Skin epidermis (tissue), 12 donors: ENCODE measurements at regions not wholly inside any gene's neighbourhood (a gene's known extent, or its start where the extent isn't known, plus 50 kb on each side); places are given as distances from the start of the nearest gene placed in this dataset.

Source experiments
- H3K27ac ChIP-seq, 21 experiments: fragments of 200-600 bp; sonication (generic) in 11 of 21; one replicate each; pipeline ENCODE4 v1.5.0; 2020; ENCODE audit warnings: mild to moderate bottlenecking in 3 of 21, inconsistent platforms in 2 of 21, moderate library complexity in 2 of 21
- H3K4me3 ChIP-seq, 7 experiments: fragments of 200-600 bp; sonication (generic) in 2 of 7; one replicate each; pipeline ENCODE4 v1.5.0; 2020; ENCODE audit warnings: inconsistent platforms in 2 of 7, mild to moderate bottlenecking in 2 of 7, moderate library complexity in 1 of 7

DNA sequence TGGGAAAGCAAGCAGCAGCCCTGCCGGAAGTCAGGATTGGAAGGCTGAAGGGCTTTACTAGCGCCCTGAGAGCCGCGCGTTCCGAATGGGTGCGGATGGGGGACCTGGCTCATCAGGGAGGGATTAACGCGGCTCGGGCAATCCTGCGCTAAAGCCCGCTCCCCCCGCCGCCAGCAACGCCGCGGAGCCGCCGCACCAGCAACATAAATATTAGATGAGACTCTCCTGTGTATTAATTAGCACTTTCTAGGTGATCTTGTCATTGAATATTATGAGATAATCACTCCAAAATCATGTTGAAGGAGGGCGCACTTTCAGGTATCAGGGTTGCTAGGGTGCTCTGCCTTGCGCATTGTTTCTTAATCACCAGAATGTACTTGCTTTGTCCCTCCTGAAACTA is 357.2 kb upstream of the FAM241A start:
- Histone ChIP-seq H3K4me3 (no peak overlapping the region), H3K27ac (no peak overlapping the region)

DNA sequence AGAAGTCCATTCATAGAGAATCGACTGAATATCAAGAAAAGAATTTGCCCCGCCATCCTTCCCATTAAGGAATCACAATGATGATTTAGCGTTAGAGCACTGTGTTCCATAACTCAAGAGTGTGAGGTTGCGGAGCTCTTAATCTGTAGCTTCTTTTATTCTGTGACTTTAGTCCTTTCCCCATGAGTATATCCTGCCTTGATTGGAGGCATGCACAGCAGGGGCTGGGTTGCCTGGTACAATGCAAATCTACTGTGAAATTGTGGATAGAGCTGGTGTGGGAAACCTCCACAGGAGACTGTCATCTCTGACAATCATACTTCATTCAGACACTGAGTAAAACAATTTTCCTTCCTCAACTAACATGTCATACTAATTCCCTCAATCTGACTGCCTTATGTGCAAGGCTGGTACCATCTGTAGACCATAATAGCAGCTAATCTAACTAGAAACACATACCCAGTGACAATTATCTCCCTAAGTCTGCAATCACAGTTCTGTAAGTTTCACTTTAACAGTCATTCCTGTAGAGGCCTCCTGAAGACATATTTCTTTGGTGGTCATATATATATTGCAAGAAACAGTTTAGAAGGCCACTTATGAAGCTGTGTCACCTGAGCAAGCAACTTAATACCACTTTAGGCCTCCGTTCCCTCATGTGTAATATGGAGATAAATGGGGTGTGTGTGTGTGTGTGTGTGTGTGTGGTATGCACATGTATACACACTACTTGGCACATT is 355.2 kb upstream of the FAM241A start:
- no peak overlapping the region for H3K27ac ChIP-seq
- H3K4me3 ChIP-seq = no peak overlapping the region

DNA sequence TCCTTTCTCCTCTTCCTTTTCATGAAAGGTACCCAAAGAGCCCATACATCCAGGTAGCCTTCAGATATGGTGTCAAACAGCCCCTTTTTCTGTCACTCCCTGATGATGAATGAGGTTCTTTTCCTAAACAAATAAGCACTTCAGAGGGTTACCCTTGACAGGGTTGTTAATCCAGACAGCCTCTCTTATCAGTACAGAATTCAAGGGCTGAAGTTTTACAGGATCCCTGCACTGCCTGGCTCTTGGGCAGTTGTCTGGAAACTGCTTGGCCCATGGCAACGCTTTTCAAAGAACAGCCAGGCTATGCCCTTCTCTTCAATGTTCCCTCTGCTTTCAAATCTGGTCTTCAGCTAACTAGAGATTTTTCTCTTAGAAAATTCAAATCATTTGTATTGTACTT is 352.6 kb upstream of the FAM241A start:
- Histone ChIP-seq H3K4me3 (no peak overlapping the region), H3K27ac (no peak overlapping the region)

DNA sequence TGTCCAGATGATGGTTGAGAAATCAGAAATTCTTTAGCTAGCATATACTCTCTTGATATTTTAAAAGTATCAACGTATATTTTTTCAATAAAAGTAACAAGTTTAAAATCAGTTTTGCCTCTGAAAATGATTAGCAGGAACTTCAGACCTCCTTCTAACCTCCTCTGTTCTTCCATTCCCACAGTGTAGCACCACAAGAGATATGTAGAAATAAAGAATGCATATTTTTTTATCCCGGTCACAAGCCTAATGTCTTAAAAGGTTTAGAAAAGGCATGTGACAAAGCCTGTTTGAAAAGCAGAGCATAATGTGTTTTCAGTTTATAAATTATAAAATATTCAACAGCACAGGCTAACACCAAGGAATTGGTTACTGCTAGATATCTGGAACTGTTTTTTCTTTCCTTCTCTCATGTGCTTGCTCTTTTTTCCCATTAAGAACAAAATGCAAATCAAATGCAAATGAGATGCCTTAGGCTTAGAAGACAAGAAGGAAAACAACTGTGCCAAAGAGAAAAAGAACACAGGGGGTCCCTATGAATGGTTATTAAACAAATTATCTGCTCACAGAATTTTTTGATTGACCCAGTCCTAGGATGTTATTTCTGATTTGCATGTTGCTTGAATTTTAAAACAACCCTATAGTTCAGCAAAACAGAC is 351.7 kb upstream of the FAM241A start:
- no peak overlapping the region for H3K4me3 ChIP-seq
- no peak overlapping the region for H3K27ac ChIP-seq

DNA sequence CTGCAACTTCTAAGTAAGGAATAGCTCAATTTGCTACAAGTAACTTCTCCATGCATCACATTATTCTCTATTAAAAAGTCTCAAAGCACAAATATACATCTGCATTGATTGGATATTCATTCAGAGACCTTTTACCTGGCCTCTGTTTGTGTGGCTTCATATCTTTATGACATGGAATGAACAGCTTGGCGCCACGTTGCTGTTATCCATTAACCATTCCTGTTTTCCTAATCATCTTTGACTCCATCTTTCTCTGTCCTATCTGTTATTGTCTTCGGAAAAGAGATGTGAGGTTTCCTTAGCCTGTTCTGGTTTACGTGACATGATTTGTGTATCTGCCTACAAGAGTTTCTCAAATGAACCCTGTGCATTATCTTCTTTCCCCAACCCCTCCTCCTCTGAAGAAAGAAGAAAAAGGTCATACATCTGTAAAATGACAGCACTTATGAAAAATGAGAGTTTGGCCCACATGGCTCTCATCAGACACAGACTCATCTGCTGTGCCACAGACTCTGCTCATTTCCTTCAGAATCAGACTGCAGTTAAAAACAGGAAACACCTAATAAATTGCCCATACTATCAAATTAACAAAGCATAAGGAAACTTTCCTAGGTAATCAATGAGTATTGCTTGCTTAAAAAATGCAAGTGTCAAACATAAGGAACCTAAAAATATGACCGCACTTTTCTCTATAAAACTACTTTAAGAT is 347.6 kb upstream of the FAM241A start:
- Histone ChIP-seq H3K4me3 (no peak overlapping the region), H3K27ac (no peak overlapping the region)

DNA sequence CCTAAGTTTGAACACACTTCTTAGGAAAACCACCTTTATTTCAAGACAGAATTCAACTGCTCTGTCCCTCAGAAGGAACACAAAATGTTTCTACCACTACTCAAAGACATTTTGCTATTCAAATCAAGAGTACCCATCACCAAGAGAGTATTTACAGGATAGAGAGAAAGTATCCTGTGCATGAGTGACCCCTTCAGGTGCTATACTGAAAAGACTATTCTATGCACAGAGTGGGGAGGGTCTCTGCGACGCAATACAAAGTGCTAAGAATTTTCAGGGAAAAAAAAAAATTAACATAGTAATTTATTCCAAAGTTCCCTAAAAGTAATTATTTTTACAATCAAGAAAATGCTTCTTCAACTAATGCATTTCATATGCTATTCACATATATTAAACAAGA is 346.4 kb upstream of the FAM241A start:
- H3K4me3 ChIP-seq = no peak overlapping the region
- no peak overlapping the region for H3K27ac ChIP-seq

DNA sequence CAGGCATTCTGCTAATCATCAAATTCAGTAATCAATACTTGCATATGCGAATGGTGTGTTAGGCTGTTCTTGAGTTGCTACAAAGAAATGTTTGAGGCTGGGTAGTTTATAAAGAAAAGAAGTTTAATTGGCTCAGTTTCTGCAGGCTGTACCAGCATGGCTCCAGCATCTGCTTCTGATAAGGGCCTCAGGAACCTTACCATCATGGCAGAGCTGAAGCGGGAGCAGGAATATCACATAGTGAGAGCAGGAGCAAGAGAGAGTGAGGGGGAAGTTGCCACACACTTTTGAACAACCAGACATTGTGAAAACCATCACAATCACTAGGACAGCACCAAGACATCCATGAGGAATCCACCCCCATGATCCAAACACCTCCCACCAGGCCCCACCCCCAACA is 344.7 kb upstream of the FAM241A start:
- Histone ChIP-seq H3K4me3 (no peak overlapping the region), H3K27ac (no peak overlapping the region)

DNA sequence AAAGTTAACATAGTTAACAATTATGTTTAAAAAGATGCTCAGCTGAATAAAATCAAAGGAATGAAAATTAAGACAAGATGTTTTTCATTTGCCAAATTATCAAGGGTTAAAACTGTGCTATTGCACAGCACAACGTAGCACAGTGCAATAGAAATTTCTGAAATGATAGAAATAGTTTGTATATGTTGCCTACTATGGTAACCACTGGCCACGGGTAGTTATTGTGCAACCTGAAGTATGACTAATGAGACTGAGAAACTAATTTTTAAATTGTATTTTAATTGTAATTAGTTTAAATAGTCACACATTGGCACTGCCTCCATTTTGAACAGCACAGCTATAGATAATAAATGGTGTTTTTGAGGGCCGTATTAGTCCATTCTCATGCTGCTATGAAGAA is 343.1 kb upstream of the FAM241A start:
- Histone ChIP-seq H3K27ac (no peak overlapping the region), H3K4me3 (no peak overlapping the region)

DNA sequence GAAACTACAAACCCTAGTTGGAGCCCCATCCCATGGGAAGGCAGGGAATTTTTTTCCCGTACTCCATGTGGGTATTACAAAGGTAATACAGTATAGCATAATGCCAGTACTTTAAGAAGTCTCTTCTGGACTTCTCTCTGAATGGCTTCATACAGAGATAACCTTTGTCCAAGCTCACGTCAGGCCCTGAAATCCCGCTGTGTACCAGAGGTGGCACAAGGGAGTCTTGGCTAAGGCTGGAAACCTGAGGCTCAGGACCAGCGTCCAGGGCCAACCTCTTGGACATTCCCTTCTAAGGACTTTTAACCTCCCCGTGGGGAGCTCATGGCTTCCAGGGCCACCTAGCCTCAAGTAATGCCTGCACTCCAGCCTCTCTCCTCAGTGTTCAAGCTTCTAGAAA is 338.9 kb upstream of the FAM241A start:
- H3K4me3 ChIP-seq = no peak overlapping the region
- H3K27ac ChIP-seq = no peak overlapping the region

DNA sequence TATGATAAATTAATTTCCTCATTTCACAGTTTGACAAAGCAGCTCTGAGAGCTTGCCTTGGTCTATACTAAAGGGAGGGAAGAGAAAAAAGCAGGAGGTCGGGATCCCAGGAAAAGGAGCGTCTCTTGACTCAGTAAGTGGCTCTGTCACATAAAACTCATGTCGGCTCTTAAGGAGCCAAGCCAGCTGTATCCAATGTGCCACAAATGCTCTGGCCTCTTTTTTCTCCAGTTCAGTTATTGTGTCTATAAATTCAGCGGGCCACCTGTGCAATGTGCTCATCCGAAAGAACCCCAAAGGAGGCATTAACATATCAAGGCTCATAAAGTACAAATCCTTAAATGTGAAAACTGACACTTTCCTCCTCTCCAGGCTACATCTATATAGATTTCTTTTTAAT is 337.7 kb upstream of the FAM241A start:
- H3K27ac ChIP-seq = no peak overlapping the region
- no peak overlapping the region for H3K4me3 ChIP-seq

DNA sequence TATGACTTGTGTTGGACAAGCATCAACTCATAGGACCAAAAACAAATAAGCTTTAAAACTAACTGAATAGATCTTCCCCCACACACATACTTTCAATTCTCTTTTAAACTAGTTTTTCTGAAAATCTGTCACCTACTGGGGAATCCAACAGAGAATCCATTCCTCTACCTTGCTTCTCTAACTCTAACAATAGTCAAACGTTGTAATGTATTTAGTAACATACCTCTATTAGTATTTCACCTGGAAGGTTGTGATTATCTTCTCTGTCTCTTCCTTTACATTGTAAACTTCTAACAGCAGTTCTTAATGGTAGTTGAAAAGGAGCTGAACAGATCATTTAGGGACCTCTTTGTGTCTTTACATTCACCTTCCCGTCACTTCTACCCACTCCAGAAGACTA is 337.1 kb upstream of the FAM241A start:
- no peak overlapping the region for H3K4me3 ChIP-seq
- H3K27ac ChIP-seq = no peak overlapping the region

DNA sequence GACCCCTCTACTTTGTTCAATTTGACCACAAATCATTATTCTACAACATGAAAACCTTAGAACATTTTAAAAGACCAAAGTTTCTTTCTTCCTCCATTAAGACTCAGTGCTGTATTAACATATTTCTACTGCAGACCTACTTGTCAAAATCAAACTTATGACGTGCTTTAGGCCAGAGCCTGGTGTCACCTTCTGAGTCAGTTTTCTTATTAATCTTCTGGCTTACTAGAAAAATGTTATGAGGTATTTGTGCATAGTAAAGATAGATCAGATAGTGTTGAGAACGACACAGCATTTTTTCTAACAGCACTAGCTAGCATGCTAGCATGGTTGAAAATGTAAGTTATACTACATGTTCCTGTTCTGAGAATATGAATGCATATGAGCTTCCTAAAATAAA is 333.6 kb upstream of the FAM241A start:
- Histone ChIP-seq H3K27ac (no peak overlapping the region), H3K4me3 (no peak overlapping the region)

DNA sequence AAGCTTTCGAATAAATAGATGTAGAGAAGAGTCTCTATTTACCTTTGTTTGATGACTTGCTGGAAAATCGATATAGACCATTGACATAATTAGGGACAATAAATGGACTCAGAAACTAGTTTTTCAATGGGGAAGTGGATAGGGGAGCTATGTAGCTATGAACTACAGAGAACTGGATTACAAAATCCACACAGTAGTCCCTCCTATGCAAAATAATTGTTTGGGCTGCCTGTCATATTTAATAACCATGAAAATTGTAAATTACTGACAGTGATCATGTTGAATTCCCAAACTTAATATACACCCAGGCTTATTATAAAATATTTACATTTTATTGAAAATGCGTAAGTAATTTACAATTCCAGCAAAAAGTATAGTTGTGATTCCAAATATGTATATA is 333.1 kb upstream of the FAM241A start:
- Histone ChIP-seq H3K27ac (no peak overlapping the region), H3K4me3 (no peak overlapping the region)

DNA sequence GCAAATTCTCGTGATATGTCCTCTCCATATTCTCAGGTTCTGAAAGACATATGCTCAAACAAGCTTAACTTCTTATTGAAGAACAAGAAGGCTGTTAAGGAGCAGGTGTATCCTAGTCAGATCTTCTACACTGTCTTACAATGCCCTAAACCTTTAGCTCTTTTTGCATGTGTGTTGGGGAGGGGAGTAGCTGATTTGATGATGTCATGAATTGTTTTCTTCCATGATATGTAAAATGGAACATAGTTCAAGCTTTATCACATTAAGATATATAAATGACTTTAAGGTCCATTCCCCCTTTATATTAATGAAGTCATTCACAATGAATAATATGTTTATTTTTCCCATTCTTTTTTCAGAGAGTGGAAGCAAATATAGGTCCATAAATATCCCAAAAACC is 332.5 kb upstream of the FAM241A start:
- Histone ChIP-seq H3K4me3 (no peak overlapping the region), H3K27ac (no peak overlapping the region)

DNA sequence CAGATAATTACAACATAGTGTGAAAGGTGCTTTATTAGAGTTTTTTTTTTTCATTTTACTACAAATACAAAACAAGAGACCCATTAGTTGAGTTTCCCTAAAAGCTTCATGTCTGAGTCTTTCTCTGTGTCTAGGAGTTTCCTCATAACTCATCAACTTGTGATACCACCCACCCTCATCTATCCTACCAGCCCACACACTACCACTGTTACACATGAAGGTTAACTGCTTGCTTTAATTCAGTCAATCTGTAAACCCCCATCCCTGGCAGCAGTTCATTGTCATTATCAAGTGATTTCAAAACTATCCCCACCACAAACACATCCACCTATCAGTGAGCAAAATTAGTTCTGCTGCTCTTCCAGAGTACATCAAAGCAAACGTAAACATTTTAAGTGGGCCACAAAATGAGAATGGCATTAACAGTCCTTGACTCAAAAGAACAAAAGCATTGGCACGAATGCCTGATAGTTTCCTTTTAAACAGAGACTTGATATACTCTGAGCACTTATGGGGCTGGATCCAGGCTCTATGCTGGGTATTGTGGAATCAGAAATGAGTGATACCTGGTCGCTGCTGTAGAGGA is 331.6 kb upstream of the FAM241A start:
- H3K4me3 ChIP-seq = no peak overlapping the region

DNA sequence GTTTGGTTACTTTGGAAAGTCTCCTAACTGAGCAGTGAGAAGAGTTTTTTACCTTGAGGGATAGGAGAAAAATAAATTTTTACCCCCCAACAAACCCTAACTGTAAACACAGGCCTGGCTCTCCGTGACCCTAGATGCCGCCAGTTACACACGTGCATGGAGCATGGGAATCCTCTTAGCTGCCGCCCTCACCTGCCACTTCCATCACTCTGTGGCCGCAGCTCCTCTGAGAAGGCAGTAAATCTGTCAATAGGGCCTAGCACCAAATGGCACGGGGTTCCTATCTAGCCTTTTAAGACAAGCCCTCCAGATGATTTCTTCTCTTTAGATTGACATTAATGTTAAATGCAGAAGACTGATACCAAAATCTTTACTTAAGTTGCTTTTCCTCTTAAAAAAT is 330.3 kb upstream of the FAM241A start:
- Histone ChIP-seq H3K4me3 (no peak overlapping the region), H3K27ac (no peak overlapping the region)

More for the DNA sequence above, 331.6 kb upstream of the FAM241A start:
- no peak overlapping the region for H3K27ac ChIP-seq

DNA sequence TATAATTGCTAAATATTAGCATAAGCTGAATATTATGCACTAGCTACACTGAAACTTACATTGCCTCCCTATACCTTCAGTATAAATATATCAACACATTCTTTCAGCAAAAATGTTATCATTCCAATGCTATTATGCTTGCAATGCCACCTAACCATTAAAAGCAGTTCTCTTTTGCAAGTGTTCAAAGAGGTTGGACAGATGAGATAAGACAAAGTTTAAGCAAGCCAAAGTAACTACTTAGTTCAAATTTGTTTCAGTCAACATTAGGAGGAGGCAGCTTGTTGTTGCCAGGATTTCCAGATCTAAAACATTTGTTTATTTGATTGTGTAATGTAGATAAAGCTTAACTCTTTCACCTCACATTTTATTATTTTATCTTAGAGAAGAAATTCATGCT is 323.9 kb upstream of the FAM241A start:
- Histone ChIP-seq H3K27ac (no peak overlapping the region), H3K4me3 (no peak overlapping the region)

DNA sequence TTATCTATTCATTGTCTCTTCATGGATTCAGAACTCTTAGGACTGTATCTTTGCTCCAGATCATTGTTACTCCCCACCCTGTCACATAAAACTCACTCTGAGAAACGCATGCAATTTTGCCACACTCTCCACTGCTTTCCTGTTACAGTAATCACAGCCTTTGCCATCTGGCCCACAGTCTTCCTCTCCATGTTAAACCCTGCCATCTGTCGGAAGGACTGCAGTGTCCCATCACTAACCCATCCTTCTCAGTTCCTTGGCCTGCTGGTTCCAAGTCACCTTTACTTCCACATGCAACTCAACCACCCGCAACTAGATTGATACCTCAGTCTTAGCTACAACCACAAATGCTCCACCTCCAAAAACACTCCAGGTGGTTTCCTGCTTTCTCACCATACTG is 308.7 kb upstream of the FAM241A start:
- H3K27ac ChIP-seq = no peak overlapping the region
- no peak overlapping the region for H3K4me3 ChIP-seq

DNA sequence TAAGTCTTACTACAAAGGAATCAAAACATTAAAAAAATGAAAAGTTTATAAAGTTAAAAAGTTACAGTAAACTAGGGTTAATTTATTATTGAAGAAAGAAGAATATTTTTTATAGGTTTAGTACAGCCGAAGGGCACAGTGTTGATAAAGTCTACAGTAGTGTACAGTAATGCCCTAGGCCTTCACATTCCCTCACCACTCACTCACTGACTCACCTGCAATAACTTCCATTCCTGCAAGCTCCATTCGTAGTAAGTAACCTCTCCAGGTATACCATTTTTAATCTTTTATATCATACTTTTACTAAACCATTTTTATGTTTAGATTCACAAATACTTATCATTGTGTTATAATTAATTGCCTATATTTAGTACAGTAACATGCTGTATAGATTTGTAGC is 307.5 kb upstream of the FAM241A start:
- Histone ChIP-seq H3K4me3 (no peak overlapping the region), H3K27ac (no peak overlapping the region)

DNA sequence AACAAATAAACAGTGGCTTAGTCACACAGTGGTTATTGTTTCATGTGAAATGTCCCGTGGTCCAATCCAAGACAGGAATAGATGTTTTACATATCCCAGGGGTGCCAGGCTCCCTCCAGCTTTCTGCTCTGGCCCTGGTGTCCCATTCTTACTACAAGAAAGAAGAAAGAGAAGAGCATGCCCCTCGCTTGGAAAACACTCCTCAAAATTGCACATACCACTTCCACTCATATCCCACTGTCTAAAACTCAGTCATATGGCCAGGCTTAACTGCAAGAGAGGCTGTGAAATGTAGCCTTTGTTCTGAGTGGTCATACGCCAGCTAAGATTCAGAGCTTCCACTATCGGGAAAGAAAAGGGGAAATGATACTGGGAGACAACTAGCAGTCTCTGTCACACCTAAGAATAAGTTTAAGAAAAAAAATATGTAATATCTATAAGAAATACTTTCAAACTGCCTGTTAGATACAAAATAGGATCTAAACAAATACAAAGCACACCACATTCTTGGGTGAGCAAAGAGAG is 306.8 kb upstream of the FAM241A start:
- no peak overlapping the region for H3K4me3 ChIP-seq
- H3K27ac ChIP-seq = no peak overlapping the region

DNA sequence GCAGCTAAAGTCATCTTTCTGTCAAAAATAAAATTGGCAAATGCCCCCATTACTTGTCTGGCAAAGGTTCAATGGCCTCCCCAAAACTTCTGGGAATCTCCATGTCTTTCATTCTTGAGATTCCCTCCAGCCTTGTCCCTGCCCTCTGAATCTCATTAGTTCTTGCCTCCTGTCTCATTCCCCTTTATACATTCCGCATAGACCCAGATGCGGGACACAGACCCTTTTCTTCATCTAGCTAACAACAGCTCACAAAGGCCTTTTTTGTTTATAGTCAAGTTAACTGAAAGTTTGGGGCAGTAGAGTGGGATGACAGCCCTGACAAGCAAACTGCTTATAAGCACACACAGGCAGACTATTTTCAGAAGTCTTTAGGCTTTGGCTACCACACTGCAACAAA is 306.1 kb upstream of the FAM241A start:
- H3K27ac ChIP-seq = peak overlapping the region in 1 of 21 experiments; percentile 8
- no peak overlapping the region for H3K4me3 ChIP-seq
